ENCODE measurements at regions not wholly inside any gene's neighbourhood (a gene's known extent, or its start where the extent isn't known, plus 50 kb on each side); places are given as distances from the start of the nearest gene placed in this dataset.

- TF ChIP-seq, protein P1, sequence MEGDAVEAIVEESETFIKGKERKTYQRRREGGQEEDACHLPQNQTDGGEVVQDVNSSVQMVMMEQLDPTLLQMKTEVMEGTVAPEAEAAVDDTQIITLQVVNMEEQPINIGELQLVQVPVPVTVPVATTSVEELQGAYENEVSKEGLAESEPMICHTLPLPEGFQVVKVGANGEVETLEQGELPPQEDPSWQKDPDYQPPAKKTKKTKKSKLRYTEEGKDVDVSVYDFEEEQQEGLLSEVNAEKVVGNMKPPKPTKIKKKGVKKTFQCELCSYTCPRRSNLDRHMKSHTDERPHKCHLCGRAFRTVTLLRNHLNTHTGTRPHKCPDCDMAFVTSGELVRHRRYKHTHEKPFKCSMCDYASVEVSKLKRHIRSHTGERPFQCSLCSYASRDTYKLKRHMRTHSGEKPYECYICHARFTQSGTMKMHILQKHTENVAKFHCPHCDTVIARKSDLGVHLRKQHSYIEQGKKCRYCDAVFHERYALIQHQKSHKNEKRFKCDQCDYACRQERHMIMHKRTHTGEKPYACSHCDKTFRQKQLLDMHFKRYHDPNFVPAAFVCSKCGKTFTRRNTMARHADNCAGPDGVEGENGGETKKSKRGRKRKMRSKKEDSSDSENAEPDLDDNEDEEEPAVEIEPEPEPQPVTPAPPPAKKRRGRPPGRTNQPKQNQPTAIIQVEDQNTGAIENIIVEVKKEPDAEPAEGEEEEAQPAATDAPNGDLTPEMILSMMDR (IDR thresholded peaks at IDR 0.05; ENCODE audit: low read depth, low read length, missing control alignments), result no peak
- DNase-seq (ENCODE audit: low read depth), result no peak
- no peak overlapping the region for H3K4me3 ChIP-seq (ENCODE audit: low read depth, low read length)
Measured at GRCh38 chr6:115666997-115667396, 393.7 kb downstream of the FRK start.

GRCh38 chr6:115665310-115665709 is 395.4 kb downstream of the FRK start:
- no peak overlapping the region for H3K4me3 ChIP-seq (ENCODE audit: low read depth, low read length)
- TF ChIP-seq, protein P1 (IDR thresholded peaks at IDR 0.05; ENCODE audit: low read depth, low read length, missing control alignments), result no peak

GRCh38 chr6:115663681-115664080 is 397.0 kb downstream of the FRK start:
- no peak for DNase-seq (ENCODE audit: low read depth)
- TF ChIP-seq, protein P1 (IDR thresholded peaks at IDR 0.05; ENCODE audit: low read depth, low read length, missing control alignments), result no peak
- H3K4me3 ChIP-seq (ENCODE audit: low read depth, low read length), result no peak overlapping the region

More at GRCh38 chr6:115665310-115665709, 395.4 kb downstream of the FRK start:
- DNase-seq (ENCODE audit: low read depth), result no peak

DNA sequence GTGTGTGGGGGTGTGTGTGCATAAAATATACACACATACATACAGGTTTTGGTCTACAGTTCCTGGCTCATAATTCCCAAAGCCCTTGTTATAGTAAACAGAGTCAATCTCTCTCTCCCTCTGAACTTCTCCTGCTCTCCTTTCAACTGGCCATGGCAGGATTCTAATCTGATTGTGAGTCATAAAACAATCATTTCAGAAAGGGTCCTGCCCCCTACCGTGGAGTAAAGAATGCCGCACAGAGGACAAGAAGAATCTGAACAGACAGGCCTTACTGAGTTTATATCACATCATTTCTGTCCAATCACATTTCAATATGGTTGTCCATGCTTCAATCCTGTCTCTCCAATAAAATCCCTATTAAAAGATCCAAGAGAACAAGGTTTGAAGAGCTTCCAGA is 416.9 kb downstream of the FRK start:
- DNase-seq (ENCODE audit: low read depth), result no peak
- TF ChIP-seq, protein P1 (IDR thresholded peaks at IDR 0.05; ENCODE audit: low read depth, low read length, missing control alignments), result no peak
- no peak overlapping the region for H3K4me3 ChIP-seq (ENCODE audit: low read depth, low read length)

- TF ChIP-seq, protein P1 (IDR thresholded peaks at IDR 0.05; ENCODE audit: low read depth, low read length, missing control alignments), result no peak
- DNase-seq (ENCODE audit: low read depth), result no peak
- no peak overlapping the region for H3K4me3 ChIP-seq (ENCODE audit: low read depth, low read length)
Measured at GRCh38 chr6:115634887-115635286, 425.8 kb downstream of the FRK start.

- DNase-seq (ENCODE audit: low read depth), result no peak
- no peak overlapping the region for H3K4me3 ChIP-seq (ENCODE audit: low read depth, low read length)
- TF ChIP-seq, protein P1 (IDR thresholded peaks at IDR 0.05; ENCODE audit: low read depth, low read length, missing control alignments), result no peak
Measured at GRCh38 chr6:115634131-115634530, 426.6 kb downstream of the FRK start.

DNA sequence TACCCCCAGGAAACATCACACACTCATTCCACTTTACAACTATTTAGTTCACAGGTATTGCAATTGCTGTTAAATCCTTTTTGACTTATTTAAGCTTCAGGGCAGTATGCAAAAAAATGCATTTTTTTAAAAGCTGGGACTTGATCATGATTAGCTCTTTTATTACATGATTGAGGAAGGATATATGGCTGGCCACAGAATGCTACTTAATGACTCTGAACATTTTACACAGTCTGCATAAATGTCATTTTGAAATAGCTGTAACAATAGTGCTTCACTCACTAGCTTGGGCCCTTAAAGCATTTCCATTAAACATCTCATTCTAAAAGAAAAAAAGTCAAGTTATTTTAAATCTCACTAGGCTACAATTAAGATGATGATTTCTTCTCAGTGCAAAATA is 429.7 kb downstream of the FRK start:
- no peak overlapping the region for H3K4me3 ChIP-seq (ENCODE audit: low read depth, low read length)
- no peak for DNase-seq (ENCODE audit: low read depth)
- TF ChIP-seq, protein P1 (IDR thresholded peaks at IDR 0.05; ENCODE audit: low read depth, low read length, missing control alignments), result no peak
